Neuron (in vitro differentiated cells): ENCODE measurements at regions not wholly inside any gene's neighbourhood (a gene's known extent, or its start where the extent isn't known, plus 50 kb on each side); places are given as distances from the start of the nearest gene placed in this dataset.
"Not testable (repeated sequence)": the region's sequence is repeated elsewhere in the genome, so short reads cannot be mapped to it uniquely, and the experiment has no call there.

ENCODE experiments used
- H2AFZ ChIP-seq: one replicate; pipeline ENCODE4 v1.6.1; 2013; ENCODE audit warnings: low read depth, mild to moderate bottlenecking, inconsistent platforms, low read length, moderate library complexity
- H3K27me3 ChIP-seq: one replicate; pipeline ENCODE4 v1.6.1; 2013; ENCODE audit warnings: low read length; ENCODE audit not compliant: insufficient read depth
- H3K36me3 ChIP-seq: one replicate; pipeline ENCODE4 v1.6.1; 2013; ENCODE audit warnings: low read length; ENCODE audit not compliant: insufficient read depth
- H3K4me1 ChIP-seq: one replicate; pipeline ENCODE4 v1.6.1; 2013; ENCODE audit warnings: low read length; ENCODE audit not compliant: insufficient read depth
- H3K4me3 ChIP-seq: 2 replicates; pipeline ENCODE4 v1.5.1; 2013; ENCODE audit warnings: mild to moderate bottlenecking, low read length, moderate library complexity
- H3K9me3 ChIP-seq: one replicate; pipeline ENCODE4 v1.6.1; 2013; ENCODE audit warnings: low read length

DNA sequence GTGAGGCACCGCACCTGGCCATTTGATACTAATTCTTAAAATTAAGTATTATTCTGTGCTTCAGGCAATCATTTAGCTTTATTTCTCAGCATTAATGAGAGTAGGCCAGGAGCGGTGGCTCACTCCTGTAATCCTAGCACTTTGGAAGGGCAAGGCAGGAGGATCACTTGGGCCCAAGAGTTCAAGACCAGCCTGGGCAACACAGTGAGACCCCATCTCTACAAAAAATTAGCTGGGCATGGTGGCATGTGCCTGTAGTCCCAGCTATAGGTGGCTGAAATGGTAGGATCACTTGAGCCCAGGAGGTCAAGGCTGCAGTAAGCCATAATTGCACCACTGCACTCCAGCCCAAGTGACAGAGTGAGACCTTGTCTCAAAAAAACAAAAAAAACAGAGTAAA is 195.3 kb upstream of the SEMA6A start:
- not testable (repeated sequence) for H3K4me3 ChIP-seq, H3K9me3 ChIP-seq, H3K36me3 ChIP-seq, H2AFZ ChIP-seq
- peaks cover 20% of the 10 kb centered on the region for H3K27me3 ChIP-seq
- H3K4me1 ChIP-seq = peaks cover 12% of the 10 kb centered on the region

DNA sequence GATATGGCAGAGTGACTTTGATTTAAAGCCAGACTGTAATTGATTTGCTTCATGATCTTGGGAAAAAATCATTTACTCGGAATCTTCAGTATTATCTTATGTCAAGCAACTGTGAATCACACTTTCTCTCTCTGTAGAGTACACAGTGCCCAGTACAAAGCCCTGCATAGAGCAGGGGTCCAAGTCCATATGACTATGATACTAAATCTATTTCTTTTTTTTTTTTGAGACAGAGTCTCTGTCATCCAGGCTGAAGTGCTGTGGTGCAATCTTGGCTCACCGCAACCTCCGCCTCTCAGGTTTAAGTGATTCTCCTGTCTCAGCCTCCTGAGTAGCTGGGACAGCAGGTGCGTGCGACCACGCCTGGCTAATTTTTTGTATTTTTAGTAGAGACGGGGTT is 194.8 kb upstream of the SEMA6A start:
- no peaks in the 10 kb centered on the region for H3K9me3 ChIP-seq
- H3K27me3 ChIP-seq = peaks cover 20% of the 10 kb centered on the region
- H3K4me3 ChIP-seq = no peak overlapping the region
- no peak overlapping the region for H2AFZ ChIP-seq
- no peaks in the 10 kb centered on the region for H3K36me3 ChIP-seq
- peaks cover 12% of the 10 kb centered on the region for H3K4me1 ChIP-seq

- peaks cover 4% of the 10 kb centered on the region for H3K27me3 ChIP-seq
- no peak overlapping the region for H3K4me3 ChIP-seq
These were observed 191.9 kb upstream of the SEMA6A start for GRCh38 chr5:116766470-116766947.

GRCh38 chr5:116765441-116765840 is 190.8 kb upstream of the SEMA6A start:
- H3K4me3 ChIP-seq = no peak overlapping the region
- peaks cover 8% of the 10 kb centered on the region for H3K4me1 ChIP-seq
- no peaks in the 10 kb centered on the region for H3K27me3 ChIP-seq
- no peaks in the 10 kb centered on the region for H3K36me3 ChIP-seq
- H3K9me3 ChIP-seq = no peaks in the 10 kb centered on the region
- no peak overlapping the region for H2AFZ ChIP-seq

More at GRCh38 chr5:116766470-116766947, 191.9 kb upstream of the SEMA6A start:
- no peak overlapping the region for H2AFZ ChIP-seq
- H3K4me1 ChIP-seq = peaks cover 3% of the 10 kb centered on the region
- H3K9me3 ChIP-seq = no peaks in the 10 kb centered on the region
- no peaks in the 10 kb centered on the region for H3K36me3 ChIP-seq

DNA sequence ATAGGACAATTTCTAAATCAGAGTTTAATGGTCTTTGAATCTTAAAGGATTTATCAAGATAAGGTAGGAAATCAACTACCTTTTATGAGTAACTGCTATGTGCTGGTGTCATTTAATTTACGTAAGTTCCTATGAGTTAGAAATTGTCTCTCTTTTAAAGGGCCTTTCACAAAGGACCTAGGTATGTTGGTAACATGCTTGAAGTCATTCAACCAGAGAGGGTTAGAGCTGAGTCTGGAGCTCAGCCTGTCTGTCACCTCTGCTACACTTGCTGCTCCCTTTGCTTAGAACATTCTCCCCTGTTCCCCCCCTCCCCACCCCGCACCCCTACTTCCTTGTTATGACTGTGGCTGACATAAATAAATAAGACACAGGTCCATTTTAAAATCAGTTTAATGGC is 190.3 kb upstream of the SEMA6A start:
- no peaks in the 10 kb centered on the region for H3K27me3 ChIP-seq
- H2AFZ ChIP-seq = no peak overlapping the region
- no peaks in the 10 kb centered on the region for H3K9me3 ChIP-seq
- peaks cover 13% of the 10 kb centered on the region for H3K4me1 ChIP-seq
- H3K4me3 ChIP-seq = no peak overlapping the region
- no peaks in the 10 kb centered on the region for H3K36me3 ChIP-seq

- H3K4me3 ChIP-seq = no peak overlapping the region
- H2AFZ ChIP-seq = no peak overlapping the region
- no peaks in the 10 kb centered on the region for H3K36me3 ChIP-seq
- no peaks in the 10 kb centered on the region for H3K27me3 ChIP-seq
- no peaks in the 10 kb centered on the region for H3K9me3 ChIP-seq
- H3K4me1 ChIP-seq = peaks cover 14% of the 10 kb centered on the region
These were observed 189.6 kb upstream of the SEMA6A start for GRCh38 chr5:116763987-116764866.

GRCh38 chr5:116759860-116760640 is 185.4 kb upstream of the SEMA6A start:
- H3K9me3 ChIP-seq = peaks cover 2% of the 10 kb centered on the region
- peaks cover 11% of the 10 kb centered on the region for H3K4me1 ChIP-seq
- no peaks in the 10 kb centered on the region for H3K27me3 ChIP-seq
- H3K4me3 ChIP-seq = peak overlapping the region; percentile 6
- H2AFZ ChIP-seq = peak overlapping the region; percentile 8
- H3K36me3 ChIP-seq = no peaks in the 10 kb centered on the region

- peaks cover 11% of the 10 kb centered on the region for H3K4me1 ChIP-seq
- no peak overlapping the region for H3K4me3 ChIP-seq
- H3K27me3 ChIP-seq = no peaks in the 10 kb centered on the region
- H3K36me3 ChIP-seq = no peaks in the 10 kb centered on the region
- H3K9me3 ChIP-seq = peaks cover 2% of the 10 kb centered on the region
- H2AFZ ChIP-seq = no peak overlapping the region
These were observed 182.7 kb upstream of the SEMA6A start for GRCh38 chr5:116757326-116757725.

- Histone ChIP-seq H3K4me3 (no peak overlapping the region), H2AFZ (no peak overlapping the region), H3K4me1 (peaks cover 11% of the 10 kb centered on the region), H3K9me3 (peaks cover 2% of the 10 kb centered on the region), H3K36me3 (no peaks in the 10 kb centered on the region), H3K27me3 (no peaks in the 10 kb centered on the region)
These were observed 181.9 kb upstream of the SEMA6A start for GRCh38 chr5:116756531-116756930.

GRCh38 chr5:116754556-116754955 is 179.9 kb upstream of the SEMA6A start:
- Histone ChIP-seq H3K36me3 (no peaks in the 10 kb centered on the region), H2AFZ (no peak overlapping the region), H3K4me1 (no peaks in the 10 kb centered on the region), H3K4me3 (no peak overlapping the region), H3K27me3 (no peaks in the 10 kb centered on the region), H3K9me3 (peaks cover 2% of the 10 kb centered on the region)

DNA sequence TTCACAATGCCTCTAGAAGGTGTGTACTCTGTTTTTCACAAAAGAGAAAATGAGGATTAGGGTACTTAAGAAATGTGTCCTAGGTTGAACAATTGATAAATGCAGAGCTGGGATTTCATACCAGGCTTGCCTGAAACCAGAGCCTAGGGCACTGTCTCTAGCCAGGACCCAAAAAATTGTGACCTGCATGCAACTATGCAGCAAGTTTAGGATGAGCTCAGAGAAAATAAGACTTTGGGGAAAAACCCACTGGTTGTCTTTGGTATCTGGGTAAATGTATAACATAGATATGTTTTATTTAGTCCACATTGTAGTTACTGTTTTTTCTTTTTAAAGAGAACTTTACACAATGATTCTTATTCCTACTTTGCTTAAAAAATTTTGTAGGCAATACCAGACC is 177.1 kb upstream of the SEMA6A start:
- Histone ChIP-seq H3K4me1 (peaks cover 4% of the 10 kb centered on the region), H3K9me3 (peaks cover 2% of the 10 kb centered on the region), H2AFZ (no peak overlapping the region), H3K27me3 (no peaks in the 10 kb centered on the region), H3K36me3 (no peaks in the 10 kb centered on the region), H3K4me3 (no peak overlapping the region)

- no peak overlapping the region for H3K4me3 ChIP-seq
- H3K36me3 ChIP-seq = no peaks in the 10 kb centered on the region
- peaks cover 4% of the 10 kb centered on the region for H3K4me1 ChIP-seq
- H3K9me3 ChIP-seq = no peaks in the 10 kb centered on the region
- H2AFZ ChIP-seq = no peak overlapping the region
- H3K27me3 ChIP-seq = no peaks in the 10 kb centered on the region
These were observed 176.3 kb upstream of the SEMA6A start for GRCh38 chr5:116750631-116751580.
